GM18858 (cell line): ENCODE measurements at regions not wholly inside any gene's neighbourhood (a gene's known extent, or its start where the extent isn't known, plus 50 kb on each side); places are given as distances from the start of the nearest gene placed in this dataset.
"Not testable (repeated sequence)": the region's sequence is repeated elsewhere in the genome, so short reads cannot be mapped to it uniquely, and the experiment has no call there.

Source experiments
- ATAC-seq: cut with Tn5 transposase; IDR thresholded peaks from one replicate; pipeline ENCODE4 v1.9.1; 2021; ENCODE audit not compliant: unreplicated experiment

DNA sequence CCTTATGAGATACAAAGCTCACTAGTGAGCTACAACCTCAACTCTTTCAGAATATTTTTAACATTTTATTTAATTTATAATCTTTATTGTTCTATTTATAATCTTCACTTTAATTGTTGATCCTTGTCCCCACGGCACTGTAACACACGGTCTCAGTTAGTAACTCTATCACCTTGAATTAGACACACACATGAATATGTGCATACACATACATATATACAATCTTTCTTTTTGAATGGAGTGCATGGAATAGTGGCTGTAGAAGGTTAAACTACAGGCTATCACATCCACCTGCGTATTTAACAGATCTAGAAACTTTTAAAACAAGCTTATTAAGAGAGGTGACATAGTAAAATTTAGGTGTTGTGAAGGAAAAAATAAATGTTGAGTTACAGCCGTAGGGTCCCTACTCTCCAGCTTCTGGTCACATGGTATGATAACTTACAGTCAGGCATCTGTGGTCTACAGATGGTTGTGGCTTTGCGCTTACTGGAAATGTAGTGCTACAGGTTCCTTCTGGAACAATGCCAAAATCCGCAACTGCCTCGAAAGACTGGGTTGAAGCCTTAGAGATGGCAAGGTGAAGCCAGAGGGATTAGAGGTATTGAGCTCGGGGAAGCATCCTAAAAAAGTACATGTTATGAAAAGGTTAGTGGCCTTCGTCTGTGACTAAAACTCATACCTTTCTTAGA lies 1324.1 kb upstream of the SLC39A10 start:
- no peak for ATAC-seq

DNA sequence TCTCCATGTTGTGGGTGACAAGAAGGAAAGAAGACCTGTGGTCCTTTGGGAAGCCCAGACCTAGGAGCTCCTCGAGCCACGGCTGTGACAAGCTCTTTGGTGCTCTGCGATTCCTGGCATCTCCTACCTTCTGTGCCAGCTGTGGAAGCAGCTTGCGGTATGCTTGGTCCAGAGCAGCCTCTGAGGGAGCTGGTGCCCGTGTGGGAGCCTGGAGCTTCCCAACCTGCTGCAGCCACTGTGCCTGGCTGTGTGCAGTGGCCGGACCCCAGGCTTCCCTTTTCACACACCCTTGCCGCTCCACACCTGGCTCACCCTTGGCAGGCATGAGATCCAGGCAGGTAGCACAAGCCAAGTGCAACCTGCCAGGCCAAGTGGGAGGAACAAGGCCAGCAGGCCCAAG lies 1328.6 kb upstream of the SLC39A10 start:
- no peak for ATAC-seq

DNA sequence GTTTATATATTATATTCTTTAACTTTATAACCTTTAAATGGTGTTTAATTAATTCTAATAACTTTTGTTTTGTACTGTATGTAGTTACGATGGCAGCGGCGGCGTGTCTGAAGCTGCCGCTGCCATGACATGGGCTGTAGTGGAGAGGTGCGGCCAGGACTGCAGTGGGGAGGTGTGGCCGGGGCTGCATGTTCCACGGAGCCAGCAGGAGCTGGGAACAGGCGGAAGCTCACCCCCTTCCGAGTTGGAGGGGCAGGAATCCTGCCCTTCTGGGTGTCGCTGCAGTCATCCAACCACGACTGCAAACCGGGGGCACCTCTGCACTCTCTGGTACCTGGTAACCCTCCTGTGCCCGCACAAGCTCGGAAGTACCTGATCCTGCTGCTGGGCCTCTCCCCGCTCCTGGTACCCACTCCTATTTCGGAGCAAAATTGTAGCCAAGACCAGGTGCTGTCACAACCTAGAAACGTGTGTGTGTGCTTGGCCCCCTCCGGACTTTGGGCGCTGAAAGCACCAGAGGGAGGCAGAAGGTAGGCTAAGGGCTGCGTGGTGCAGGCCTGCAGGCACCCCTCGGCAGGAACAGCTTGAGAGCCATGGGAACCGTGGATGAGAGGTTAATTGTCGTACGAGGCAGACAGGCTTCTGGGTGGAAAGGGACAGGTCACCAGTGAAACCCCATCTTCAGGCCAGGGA lies 1329.7 kb upstream of the SLC39A10 start:
- ATAC-seq: no peak

DNA sequence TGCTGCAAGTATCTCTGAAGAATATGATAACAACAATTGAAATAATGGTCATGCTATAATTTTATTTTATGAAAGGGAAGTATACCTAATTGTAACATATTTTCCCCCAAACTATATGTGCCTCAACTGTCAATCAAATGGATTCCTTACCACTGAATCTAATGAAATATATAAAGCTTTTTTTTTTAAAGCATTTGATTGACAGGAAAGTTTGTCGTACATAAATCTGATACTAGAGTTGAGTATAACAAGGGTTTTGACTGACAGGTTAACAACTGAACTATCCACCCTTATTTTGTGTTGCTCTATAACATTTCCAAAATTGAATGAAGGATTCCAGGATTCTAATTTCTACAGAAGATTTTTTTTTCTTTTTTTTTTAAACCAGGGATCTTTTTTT lies 1333.3 kb upstream of the SLC39A10 start:
- ATAC-seq: no peak

DNA sequence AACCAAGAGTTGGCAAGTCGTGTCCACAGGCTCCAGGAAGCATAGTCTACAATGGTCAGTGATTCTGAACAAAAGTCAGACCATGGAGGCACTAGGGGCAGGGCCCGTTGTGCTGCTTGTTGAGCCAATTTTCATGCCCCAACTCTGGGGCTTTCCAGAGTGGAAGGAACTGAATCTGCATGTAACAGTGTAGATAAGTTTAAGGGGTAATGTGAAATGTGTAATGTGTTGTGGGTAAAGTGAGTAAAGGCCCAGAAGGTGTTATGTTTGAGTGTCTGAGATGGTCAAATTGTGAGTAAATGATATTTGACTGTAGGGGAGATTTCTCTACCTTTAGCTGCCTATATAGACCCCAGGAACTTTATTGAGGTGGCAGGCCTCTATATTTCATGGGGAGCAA lies 1336.5 kb upstream of the SLC39A10 start:
- no peak for ATAC-seq

DNA sequence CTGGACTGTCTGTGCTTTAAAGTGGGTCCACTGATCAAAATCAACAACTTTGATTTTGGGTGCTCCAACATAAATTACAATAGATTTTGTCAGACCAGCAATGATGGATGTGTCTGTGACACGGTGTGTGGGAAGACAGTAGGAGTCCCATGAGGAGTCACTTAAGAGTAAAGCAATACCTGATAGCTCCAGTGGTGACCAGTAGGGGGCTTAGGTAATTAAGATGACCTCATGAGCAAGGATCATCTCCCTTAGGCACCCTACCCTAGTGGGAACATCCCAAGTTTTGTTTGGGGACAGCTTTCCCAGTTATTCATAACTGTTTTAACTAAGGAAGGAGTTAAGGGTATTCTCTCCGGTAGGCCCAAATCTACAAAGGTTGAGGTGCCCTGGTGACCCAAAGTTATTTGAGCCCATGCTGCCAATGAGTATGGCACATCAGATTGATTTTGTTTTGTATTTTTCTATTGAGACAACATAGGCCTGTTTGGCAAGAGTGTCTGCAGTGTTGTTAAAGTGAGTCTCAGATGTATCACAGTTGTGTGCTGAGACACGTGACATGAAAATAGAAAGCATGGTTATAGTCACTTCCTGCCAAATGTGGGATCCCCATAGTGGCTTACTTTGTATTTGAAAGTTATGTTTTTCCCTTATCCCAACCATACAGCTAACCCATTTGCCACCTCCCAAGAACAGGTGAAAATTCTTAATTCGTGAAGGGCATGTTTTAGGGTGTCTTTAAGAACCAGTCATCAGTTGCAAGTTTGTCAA lies 1337.6 kb upstream of the SLC39A10 start:
- peak; percentile 54 for ATAC-seq

DNA sequence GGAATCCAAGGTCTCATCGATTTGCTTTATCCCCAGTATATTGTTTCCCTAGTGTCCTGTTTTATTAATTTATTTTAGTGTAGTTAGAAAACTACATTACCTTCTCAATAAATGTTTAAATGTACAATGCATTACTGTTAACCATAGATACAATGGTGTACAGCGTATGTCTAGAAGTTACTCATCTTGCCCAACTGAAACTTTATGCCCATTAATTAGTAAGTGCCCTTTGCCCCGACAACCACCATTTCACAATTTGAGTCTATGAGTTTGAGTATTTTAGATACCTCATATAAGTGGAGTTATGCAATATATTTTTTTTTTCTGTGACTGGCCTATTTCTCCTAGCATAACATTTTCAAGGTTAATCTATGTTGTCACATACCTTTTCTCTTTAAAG lies 1343.0 kb upstream of the SLC39A10 start:
- ATAC-seq: no peak

DNA sequence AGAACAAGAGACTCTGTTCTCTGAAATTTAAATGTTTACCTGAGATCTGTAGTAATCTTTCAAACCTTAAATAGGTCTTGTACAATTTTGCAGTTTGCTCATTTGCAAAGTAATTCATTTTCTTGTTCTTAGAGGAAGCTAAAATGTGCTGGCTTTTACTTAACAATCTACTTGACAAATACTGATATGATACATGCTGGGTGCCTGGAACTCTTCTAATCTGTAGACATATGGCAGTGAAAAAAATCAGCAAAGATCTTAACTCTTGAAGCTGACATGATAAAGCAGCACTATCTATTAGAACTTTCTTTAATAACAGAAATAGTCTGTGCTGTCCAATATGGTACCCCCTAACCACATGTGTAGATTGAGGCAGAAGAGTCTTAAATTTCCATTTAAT lies 1352.8 kb upstream of the SLC39A10 start:
- no peak for ATAC-seq

DNA sequence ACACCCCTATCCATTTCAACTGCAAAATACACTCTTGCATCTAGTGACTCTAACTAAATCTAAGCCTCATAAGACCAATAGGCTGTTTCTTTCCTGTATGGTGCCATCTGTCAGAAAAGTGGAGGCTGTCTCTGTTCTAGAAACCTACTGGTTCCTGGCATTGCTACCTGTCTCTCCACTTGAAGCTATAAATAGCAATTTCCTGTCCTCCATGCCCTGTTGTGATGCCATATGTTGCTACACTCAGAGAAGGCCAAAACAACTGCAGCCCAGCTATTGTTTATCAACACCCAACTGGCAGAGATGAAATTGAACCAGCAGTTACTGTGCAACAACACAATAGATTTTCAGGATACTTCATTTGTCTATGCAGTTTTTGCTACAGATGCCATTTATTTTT lies 1355.1 kb upstream of the SLC39A10 start:
- no peak for ATAC-seq

DNA sequence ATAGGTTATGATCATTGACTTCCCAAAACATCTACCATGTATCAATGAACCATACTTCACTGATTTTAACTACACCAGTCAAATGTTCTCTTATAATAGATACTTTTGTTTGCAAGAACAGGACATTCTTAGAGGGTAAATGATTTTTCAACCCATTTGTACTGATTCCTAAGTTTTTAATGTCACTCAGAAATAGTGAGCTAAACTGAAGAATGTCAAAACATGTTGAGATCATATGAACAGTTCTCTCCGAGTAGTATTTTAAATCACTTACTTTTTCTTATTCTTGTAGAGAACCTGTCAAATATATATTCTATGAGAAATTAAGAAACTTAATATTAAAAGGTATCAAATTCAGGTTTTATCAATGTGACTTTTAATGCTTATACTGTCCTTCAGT lies 1362.9 kb upstream of the SLC39A10 start:
- ATAC-seq: no peak

DNA sequence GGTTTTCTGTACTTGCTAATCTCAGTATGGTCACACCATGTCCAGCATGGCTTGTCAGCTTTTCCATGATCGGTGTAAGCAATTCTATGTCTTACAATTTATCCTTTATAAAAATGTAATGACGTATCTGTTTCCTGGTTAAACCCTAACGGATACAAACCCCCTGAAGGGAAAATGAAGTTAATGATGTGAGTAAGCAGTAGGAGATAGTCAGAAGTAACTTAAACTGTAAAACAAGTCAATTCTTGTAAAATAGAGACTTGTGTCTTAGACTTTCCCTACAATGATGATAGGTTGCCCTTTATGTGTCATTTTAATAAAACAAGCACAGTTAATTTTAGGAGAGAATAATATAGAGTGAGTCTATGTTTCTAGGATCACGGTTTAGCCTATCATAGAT lies 1365.9 kb upstream of the SLC39A10 start:
- ATAC-seq: no peak

DNA sequence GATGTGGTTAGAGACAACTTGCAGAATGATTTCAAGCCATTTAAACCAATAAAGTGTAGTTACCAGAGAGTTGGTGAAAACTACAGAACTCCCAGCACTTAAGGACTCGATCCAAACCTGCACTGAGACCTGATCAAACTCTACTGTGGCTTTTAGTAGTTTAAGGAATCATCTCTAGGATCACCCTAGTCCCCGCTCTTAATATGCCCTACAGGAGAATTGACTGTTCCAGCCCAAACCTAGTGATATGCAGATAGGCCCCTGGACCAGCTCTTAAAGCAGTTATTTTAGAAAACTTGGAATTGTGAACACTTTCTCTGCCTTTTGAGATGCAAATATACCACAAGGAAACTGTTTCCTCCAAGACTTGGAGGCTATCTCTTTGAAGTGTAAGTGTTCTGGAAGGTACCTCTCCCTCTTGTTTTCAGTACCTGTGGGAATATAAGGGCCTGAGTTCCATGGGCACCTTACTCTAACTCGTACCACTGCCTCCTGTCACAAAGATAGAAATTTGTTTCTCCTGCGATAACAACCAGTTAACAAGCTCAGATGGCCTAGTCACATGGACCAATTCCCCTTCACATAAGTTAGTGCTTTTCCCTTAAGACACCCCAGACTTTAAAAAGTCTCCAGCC lies 1367.2 kb upstream of the SLC39A10 start:
- ATAC-seq: no peak

DNA sequence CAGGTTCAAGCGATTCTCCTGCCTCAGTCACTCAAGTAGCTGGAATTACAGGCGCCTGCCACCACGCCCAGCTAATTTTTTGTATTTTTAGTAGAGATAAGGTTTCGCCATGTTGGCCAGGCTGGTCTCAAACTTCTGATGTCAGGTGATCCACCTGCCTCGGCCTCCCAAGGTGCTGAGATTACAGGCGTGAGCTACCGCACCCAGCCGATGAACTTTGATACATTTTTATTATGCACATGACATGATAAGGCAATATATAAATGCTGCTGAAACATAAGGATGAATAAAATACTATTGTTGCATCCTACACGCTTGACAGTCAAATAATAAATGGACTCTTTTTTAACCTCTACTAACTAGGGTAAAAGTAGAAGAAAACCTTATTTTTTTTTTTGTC lies 1380.4 kb upstream of the SLC39A10 start:
- ATAC-seq: not testable (repeated sequence)

DNA sequence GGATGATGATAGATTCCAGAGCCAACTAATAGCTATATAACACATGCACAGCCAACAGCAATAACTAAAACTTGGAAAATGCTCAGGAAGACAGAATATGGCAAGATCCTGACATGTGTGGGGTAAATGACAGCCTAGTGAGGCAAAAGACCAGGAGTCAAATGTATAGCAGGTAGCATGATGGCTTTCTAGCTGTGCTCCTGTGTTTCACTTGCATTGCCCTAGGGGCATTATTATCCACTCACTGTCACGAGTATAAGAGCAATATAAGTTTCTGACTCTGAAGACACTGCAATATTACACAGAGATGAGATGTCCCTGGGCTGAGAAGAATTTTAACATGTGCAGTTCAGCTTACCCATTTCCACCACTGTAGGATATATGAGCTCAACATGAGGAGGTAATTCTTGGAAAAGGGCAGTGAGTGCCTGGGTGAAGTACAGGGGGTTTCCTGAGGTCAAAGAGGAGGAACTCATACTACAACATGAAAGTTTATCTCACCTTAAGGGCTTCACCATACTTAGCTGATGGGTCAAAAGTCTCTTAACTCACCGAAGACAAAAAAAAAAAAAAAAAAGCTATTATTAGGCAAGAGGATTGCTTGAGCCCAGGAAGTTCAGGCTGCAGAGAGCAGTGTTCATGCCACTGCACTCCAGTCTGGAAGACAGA lies 1385.6 kb upstream of the SLC39A10 start:
- no peak for ATAC-seq

DNA sequence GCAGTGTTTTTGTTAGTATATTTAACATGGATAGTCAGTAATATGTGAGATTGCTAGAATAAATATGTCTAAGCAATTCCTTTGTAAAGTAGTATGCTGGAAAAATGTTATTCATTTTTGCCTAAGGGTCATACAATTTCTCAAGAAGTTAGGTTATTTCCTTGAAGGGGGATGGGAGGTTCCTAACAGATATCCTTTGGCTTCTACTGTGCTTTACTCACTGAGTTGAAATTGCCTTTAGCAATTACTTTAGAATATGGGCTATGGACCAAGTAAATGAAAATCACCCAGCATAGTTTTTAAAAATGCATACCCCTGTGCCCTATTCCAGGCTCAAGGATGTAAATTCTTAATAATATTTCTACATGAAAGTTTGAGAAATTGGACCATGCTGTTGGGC lies 1386.4 kb upstream of the SLC39A10 start:
- no peak for ATAC-seq

DNA sequence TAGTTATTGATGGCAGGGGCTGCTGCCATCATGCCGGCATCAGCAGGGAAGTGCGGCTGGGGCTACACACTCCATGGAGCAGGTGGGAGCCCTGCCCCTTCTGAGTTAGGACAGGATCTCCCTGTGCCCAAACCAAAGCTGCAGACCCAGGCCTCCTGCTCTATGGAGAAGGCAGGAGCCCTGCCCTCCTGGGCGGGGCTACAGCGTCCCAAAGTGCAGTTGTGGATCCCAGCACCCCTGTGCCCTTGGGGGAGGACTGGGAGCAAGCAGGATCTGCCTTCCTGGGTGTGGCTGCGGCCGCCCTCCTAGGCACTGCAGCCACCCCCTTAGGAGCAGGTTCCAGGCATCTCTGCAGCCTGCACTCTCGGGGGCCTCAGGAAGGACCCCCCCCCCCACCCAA lies 1392.4 kb upstream of the SLC39A10 start:
- no peak for ATAC-seq

DNA sequence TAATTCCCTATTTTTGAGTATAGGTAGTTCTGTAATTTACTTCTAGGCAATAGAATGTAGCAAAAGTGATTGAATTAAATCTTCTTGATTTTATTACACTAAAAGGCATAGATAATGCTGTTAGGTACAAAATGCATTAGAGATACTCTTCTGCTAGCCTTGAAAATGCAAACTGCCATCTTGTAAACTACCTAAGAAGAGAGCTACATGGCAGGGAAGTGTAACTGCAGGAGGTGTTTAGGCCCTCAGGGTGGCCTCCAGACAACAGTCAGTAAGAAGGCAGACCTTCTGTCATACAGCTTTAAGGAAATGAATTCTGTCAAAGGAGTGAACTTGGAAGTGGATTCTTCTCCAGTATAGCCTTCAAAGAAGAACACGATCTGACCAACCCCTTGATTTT lies 1396.8 kb upstream of the SLC39A10 start:
- ATAC-seq: no peak

DNA sequence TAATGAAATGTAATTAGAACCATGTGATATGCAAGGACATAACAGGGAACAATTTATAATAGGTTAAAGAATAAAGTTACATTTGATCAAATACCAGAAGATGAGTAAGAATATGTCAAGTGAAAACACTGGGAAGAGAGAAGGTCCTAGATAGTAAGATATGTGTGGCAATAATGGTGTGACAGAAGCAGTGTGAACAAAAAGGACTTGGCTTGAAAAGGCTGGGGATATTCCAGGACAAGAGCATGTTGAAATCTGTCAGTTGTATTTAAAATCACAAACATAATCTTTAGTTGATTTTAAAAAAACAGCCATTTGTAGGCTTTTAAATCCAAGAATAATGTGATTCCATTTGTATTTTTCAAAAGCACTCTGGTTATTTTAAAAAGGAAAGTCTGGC lies 1399.9 kb upstream of the SLC39A10 start:
- no peak for ATAC-seq

DNA sequence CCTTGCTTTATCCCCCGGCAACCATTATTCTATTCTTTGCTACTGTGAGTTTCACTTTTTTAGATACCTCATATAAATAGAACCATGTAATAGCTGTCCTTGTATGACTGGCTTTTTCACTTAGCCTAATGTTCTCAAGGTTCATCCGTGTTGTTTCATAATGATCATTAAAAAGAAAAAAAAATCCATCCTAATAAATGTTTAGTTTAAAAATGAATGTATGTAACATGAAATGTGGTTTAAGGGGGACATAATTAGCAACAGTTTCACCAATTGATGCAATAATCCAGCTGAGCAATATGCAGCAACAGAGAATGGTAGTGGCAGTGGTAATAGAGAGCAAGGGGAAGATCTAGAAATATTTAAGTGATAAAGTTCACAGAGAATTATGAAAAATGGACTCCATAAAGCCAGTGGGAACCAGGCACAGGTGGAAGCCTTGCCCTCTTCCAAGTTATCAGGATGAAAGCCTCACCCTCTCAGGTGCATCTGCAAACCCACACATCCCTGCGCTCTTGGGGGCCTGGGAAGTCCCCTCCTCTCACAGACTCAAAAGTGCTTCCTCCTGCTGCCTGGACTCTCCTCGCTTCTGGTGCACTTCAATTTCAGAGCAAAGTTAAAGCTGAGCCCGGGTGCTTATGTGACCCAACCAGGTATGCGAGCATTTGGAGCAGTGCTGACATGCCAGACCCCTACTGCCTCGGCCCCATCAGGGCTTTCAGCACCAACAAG lies 1403.3 kb upstream of the SLC39A10 start:
- ATAC-seq: no peak

DNA sequence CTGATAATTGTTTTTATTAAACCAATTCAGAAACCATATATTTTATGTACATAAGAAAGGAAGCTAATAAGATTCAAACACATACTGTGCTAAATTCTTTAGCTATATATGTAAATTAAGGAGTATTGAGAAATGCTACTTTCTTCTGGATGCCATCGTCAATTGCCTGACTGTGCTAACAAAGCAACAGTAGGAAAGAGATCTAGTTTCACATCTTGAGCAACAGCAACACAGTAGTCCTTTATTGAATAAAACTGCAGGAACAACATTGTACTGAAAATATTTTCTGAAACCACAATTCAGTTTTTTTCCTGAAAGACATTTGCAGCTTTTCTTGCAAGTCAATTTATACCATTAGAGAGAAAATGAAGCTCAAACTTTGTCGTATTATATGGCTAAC lies 1404.9 kb upstream of the SLC39A10 start:
- ATAC-seq: no peak
